ENCODE measurements at regions not wholly inside any gene's neighbourhood (a gene's known extent, or its start where the extent isn't known, plus 50 kb on each side); places are given as distances from the start of the nearest gene placed in this dataset.

DNA sequence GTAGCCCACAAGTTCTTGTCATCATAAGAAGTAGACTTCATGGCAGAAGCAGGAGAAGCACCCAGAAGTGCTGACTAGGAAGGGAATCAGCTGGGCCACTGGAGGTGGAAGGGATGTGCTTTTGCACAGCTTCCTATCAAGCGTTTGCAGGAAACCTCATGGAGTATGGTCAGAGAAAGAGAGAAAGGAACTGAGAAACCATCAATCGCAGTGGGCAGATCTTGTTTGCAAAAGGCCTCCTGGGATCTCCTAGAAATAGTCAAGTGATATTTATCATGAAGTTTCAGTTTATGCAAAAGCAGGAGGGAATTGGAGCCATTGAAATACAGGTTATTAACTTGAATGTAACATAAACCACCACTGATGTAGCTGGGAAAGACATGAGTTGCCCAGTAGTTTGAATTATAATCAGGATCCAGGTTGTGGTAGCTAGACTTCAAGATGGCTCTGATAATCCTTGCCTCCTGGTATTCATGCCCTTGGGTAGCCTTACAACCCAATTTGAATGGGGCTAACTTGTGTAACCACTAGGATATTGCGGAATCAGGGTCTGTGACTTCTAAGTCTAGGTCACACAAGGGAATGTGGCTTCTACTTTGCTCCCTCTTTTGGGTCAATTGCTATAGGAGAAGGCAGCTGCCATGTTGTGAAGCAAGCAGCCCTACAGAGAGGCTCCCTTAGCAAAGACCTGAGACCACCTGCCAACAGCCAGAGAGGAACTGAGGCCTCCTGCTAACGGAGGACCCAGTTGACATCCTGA is 69.8 kb upstream of the TCF4 start:
- TF ChIP-seq, protein P1, sequence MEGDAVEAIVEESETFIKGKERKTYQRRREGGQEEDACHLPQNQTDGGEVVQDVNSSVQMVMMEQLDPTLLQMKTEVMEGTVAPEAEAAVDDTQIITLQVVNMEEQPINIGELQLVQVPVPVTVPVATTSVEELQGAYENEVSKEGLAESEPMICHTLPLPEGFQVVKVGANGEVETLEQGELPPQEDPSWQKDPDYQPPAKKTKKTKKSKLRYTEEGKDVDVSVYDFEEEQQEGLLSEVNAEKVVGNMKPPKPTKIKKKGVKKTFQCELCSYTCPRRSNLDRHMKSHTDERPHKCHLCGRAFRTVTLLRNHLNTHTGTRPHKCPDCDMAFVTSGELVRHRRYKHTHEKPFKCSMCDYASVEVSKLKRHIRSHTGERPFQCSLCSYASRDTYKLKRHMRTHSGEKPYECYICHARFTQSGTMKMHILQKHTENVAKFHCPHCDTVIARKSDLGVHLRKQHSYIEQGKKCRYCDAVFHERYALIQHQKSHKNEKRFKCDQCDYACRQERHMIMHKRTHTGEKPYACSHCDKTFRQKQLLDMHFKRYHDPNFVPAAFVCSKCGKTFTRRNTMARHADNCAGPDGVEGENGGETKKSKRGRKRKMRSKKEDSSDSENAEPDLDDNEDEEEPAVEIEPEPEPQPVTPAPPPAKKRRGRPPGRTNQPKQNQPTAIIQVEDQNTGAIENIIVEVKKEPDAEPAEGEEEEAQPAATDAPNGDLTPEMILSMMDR (conservative IDR thresholded peaks at IDR 0.05 in 1 of 2, IDR thresholded peaks at IDR 0.05 in 1 of 2; ENCODE audit: low read depth in 1 of 2, low read length in 2 of 2) = no peak
- TF ChIP-seq EZH2 (IDR thresholded peaks at IDR 0.05; ENCODE audit: low read length, missing control alignments) = no peak

Measured in fibroblast of lung (primary cell).